HCT116 (cell line): ENCODE measurements at regions not wholly inside any gene's neighbourhood (a gene's known extent, or its start where the extent isn't known, plus 50 kb on each side); places are given as distances from the start of the nearest gene placed in this dataset.

Experiments used
- ATAC-seq: fragments of 200-7000 bp; cut with Tn5 transposase; 2 replicates; pipeline ENCODE4 v1.9.1; 2020; ENCODE audit warnings: mild to moderate bottlenecking, moderate library complexity
- BruUV-seq: library from RNA; stranded (reverse); fragments of 400-500 nt; replicated peaks from 2 replicates; lab custom pipeline; 2021; lab: Mats Ljungman, UMichigan
- CTCF ChIA-PET: fragments of 300-600 bp; sonication (Branson Sonifier 250); formaldehyde crosslinking; loops from one replicate; lab custom pipeline; 2021; ENCODE audit warnings: antibody characterized with exemption; lab: Charles Lee
- POLR2A ChIA-PET: fragments of 300-600, 350-600 bp; sonication (Branson Sonifier 250); formaldehyde crosslinking; loops from one replicate; lab custom pipeline; 2021; ENCODE audit warnings: antibody characterized with exemption; lab: Charles Lee
- RAD21 ChIA-PET, 2 experiments: fragments of 300-600 bp; sonication (Branson Sonifier 250); formaldehyde crosslinking; loops; one replicate each; lab custom pipeline; 2023; ENCODE audit warnings: low total read pairs in 2 of 2; ENCODE audit not compliant: uncharacterized antibody in 2 of 2, unreplicated experiment in 2 of 2, low non-redundant PET in 1 of 2; lab: Charles Lee
- DNase-seq: peaks from one replicate; pipeline ENCODE4 v3.0.0-alpha.2; 2010; ENCODE audit warnings: low read depth, low spot score
- H2AFZ ChIP-seq: fragments of 200-600 bp; shearing (Covaris generic), sonication (generic); 2 replicates; pipeline ENCODE4 v1.6.1; 2017; ENCODE audit warnings: low read depth, mixed run types, mixed read lengths, antibody characterized with exemption, low read length; ENCODE audit not compliant: poor library complexity, severe bottlenecking
- H3K27ac ChIP-seq: 2 replicates; pipeline ENCODE4 v1.5.1; 2012; ENCODE audit warnings: low read depth, low read length
- H3K27me3 ChIP-seq: fragments of 200-600 bp; sonication (generic); 2 replicates; pipeline ENCODE4 v1.6.1; 2016; ENCODE audit warnings: mixed run types, low read length, mixed read lengths; ENCODE audit not compliant: insufficient read depth
- H3K36me3 ChIP-seq, 2 experiments: fragments of 200-500 bp in 1 of 2; fragments of 200-600 bp in 1 of 2; sonication (Bioruptor generic) in 1 of 2; sonication (generic) in 1 of 2; 2 replicates each; pipeline versions ENCODE4 v1.5.1 to v1.6.1; 2014 to 2016; ENCODE audit warnings: low read length in 2 of 2, inconsistent platforms in 1 of 2, mixed read lengths in 1 of 2, mixed run types in 1 of 2; ENCODE audit not compliant: insufficient read depth in 2 of 2, control insufficient read depth in 1 of 2
- H3K4me1 ChIP-seq, 2 experiments: fragments of 200-600 bp in 1 of 2; sonication (generic) in 1 of 2; 2 replicates each; pipeline versions ENCODE4 v1.5.1 to v1.6.1; 2012 to 2017; ENCODE audit warnings: low read length in 2 of 2, inconsistent platforms in 1 of 2, mild to moderate bottlenecking in 1 of 2, mixed read lengths in 1 of 2, mixed run types in 1 of 2, moderate library complexity in 1 of 2; ENCODE audit not compliant: insufficient read depth in 2 of 2, control insufficient read depth in 1 of 2
- H3K4me2 ChIP-seq: fragments of 200-600 bp; sonication (generic); 2 replicates; pipeline ENCODE4 v1.6.1; 2017; ENCODE audit warnings: mixed run types, low read length, mixed read lengths
- H3K4me3 ChIP-seq, 2 experiments: fragments of 200-600 bp in 1 of 2; sonication (generic) in 1 of 2; replicated peaks in 1 of 2; 2 replicates each; pipeline ENCODE4 v1.5.1; 2011 to 2016; ENCODE audit warnings: low read length in 2 of 2, control low read depth in 1 of 2, low read depth in 1 of 2, mild to moderate bottlenecking in 1 of 2, mixed read lengths in 1 of 2, mixed run types in 1 of 2
- H3K79me2 ChIP-seq: fragments of 200-600 bp; sonication (generic); 2 replicates; pipeline ENCODE4 v1.6.1; 2017; ENCODE audit warnings: mild to moderate bottlenecking, mixed run types, low read length, moderate library complexity, mixed read lengths; ENCODE audit not compliant: insufficient read depth
- H3K9ac ChIP-seq: fragments of 200-600 bp; sonication (generic); 2 replicates; pipeline ENCODE4 v1.6.1; 2016; ENCODE audit warnings: low read length, mixed read lengths
- H3K9me2 ChIP-seq: fragments of 200-600 bp; sonication (generic), shearing (Covaris generic); 2 replicates; pipeline ENCODE4 v1.6.1; 2017; ENCODE audit warnings: mixed run types, mild to moderate bottlenecking, moderate library complexity; ENCODE audit not compliant: insufficient read depth
- H3K9me3 ChIP-seq, 2 experiments: fragments of 200-500 bp in 1 of 2; fragments of 200-600 bp in 1 of 2; sonication (Bioruptor generic) in 1 of 2; sonication (generic) in 1 of 2; 2 replicates each; pipeline ENCODE4 v1.6.1; 2014 to 2017; ENCODE audit warnings: low read length in 2 of 2, mixed read lengths in 2 of 2, inconsistent platforms in 1 of 2, low read depth in 1 of 2, mild to moderate bottlenecking in 1 of 2, mixed run types in 1 of 2, moderate library complexity in 1 of 2; ENCODE audit not compliant: control insufficient read depth in 1 of 2, insufficient read depth in 1 of 2
- H4K20me1 ChIP-seq: fragments of 200-600 bp; sonication (generic), shearing (Covaris generic); 2 replicates; pipeline ENCODE4 v1.6.1; 2017; ENCODE audit warnings: mixed run types, mild to moderate bottlenecking, moderate library complexity; ENCODE audit not compliant: insufficient read depth
- CBX3 ChIP-seq: IDR thresholded peaks from 2 replicates; pipeline ENCODE4 v1.6.1; 2012; ENCODE audit warnings: low read depth
- EZH2phosphoT487 ChIP-seq: fragments of 200-600 bp; IDR thresholded peaks from 2 replicates; pipeline ENCODE4 v1.6.1; 2018; ENCODE audit warnings: antibody characterized with exemption, borderline replicate concordance
- JUND ChIP-seq: IDR thresholded peaks from 2 replicates; pipeline ENCODE4 v1.6.1; 2012
- POLR2A ChIP-seq: IDR thresholded peaks from 2 replicates; pipeline ENCODE4 v1.7.0; 2011; ENCODE audit warnings: borderline replicate concordance; ENCODE audit not compliant: insufficient read depth, insufficient read length; ENCODE audit errors: extremely low read depth
- POLR2AphosphoS5 ChIP-seq: IDR thresholded peaks from 2 replicates; pipeline ENCODE4 v1.6.1; 2011; ENCODE audit warnings: mild to moderate bottlenecking, low read depth, low read length, moderate library complexity
- SIN3A ChIP-seq: IDR thresholded peaks from 2 replicates; pipeline ENCODE4 v1.6.1; 2012; ENCODE audit warnings: low read depth
- SRF ChIP-seq: IDR thresholded peaks from 2 replicates; pipeline ENCODE4 v1.6.1; 2012; ENCODE audit warnings: low read depth
- TCF7L2 ChIP-seq: IDR thresholded peaks from 2 replicates; pipeline ENCODE4 v1.7.0; 2011; ENCODE audit warnings: borderline replicate concordance, inconsistent platforms; ENCODE audit not compliant: insufficient read depth, insufficient read length; ENCODE audit errors: extremely low read depth
- ZFX ChIP-seq: fragments of 450-650 bp; IDR thresholded peaks from 2 replicates; pipeline ENCODE4 v1.6.1; 2017
- intact Hi-C: fragments of 100-400 bp; cut with micrococcal nuclease; formaldehyde crosslinking; loops from 2 replicates; pipeline ENCODE4 v1.10.0; 2022
- TF ChIP-seq, protein P1 (sequence below): IDR thresholded peaks from 2 replicates; pipeline ENCODE4 v1.6.1; 2012
- TF ChIP-seq, protein P2 (sequence below): IDR thresholded peaks from 2 replicates; pipeline ENCODE4 v1.6.1; 2012
- TF ChIP-seq, protein P3 (sequence below): IDR thresholded peaks from 2 replicates; pipeline ENCODE4 v1.6.1; 2011; ENCODE audit warnings: mild to moderate bottlenecking, low read length, moderate library complexity; ENCODE audit not compliant: insufficient replicate concordance; ENCODE audit errors: extremely low read depth

DNA sequence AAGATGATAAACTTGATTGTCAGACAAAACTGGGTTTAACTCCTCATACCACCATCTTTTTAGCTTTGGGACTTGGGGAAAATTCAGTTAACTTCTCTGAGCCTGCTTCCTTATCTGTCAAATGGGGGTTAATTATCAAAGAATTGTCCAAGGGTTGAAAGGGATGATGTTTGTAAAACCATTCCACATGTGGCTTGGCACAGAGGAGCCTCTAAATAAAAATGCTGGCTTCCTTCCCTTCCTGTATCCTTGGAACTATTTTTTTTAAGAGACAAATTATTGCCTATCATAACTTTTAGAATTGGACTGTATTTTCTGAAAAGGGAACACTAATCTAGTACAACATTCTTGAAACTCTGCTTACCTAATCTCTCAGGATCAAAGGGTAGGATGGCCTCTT lies 143.4 kb upstream of the USP24 start:
- Histone ChIP-seq H3K27ac (no peak overlapping the region), H2AFZ (no peak overlapping the region), H3K36me3 (no peaks in the 10 kb centered on the region), H3K4me1 (no peaks in the 10 kb centered on the region), H3K4me3 (no peak overlapping the region), H3K9me2 (no peaks in the 10 kb centered on the region), H3K9me3 (no peaks in the 10 kb centered on the region), H4K20me1 (no peaks in the 10 kb centered on the region), H3K9ac (no peak overlapping the region), H3K4me2 (no peak overlapping the region), H3K27me3 (no peaks in the 10 kb centered on the region), H3K79me2 (no peaks in the 10 kb centered on the region)
- ATAC-seq (no peak), DNase-seq (no peak)
- CTCF ChIA-PET: interaction anchor here (0.6 to 1.2 kb wide), 2 partner anchors 15 to 17 kb away, joined by 3 to 5 read pairs; no protein-coding TSS in a partner anchor
- POLR2A ChIA-PET: no interaction called here
- RAD21 ChIA-PET: no interaction called here
- TF ChIP-seq, protein P1, sequence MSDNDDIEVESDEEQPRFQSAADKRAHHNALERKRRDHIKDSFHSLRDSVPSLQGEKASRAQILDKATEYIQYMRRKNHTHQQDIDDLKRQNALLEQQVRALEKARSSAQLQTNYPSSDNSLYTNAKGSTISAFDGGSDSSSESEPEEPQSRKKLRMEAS: no peak
- no peak for TF ChIP-seq POLR2A
- no peak for TF ChIP-seq SIN3A
- no peak for TF ChIP-seq CBX3
- no peak for TF ChIP-seq POLR2AphosphoS5
- TF ChIP-seq, protein P2, sequence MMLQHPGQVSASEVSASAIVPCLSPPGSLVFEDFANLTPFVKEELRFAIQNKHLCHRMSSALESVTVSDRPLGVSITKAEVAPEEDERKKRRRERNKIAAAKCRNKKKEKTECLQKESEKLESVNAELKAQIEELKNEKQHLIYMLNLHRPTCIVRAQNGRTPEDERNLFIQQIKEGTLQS: no peak
- no peak for TF ChIP-seq EZH2phosphoT487
- TF ChIP-seq SRF: no peak
- TF ChIP-seq JUND: no peak
- no peak for TF ChIP-seq TCF7L2
- no peak for TF ChIP-seq ZFX
- TF ChIP-seq, protein P3, sequence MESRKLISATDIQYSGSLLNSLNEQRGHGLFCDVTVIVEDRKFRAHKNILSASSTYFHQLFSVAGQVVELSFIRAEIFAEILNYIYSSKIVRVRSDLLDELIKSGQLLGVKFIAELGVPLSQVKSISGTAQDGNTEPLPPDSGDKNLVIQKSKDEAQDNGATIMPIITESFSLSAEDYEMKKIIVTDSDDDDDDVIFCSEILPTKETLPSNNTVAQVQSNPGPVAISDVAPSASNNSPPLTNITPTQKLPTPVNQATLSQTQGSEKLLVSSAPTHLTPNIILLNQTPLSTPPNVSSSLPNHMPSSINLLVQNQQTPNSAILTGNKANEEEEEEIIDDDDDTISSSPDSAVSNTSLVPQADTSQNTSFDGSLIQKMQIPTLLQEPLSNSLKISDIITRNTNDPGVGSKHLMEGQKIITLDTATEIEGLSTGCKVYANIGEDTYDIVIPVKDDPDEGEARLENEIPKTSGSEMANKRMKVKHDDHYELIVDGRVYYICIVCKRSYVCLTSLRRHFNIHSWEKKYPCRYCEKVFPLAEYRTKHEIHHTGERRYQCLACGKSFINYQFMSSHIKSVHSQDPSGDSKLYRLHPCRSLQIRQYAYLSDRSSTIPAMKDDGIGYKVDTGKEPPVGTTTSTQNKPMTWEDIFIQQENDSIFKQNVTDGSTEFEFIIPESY: no peak
- intact Hi-C loops: no loop called here
- no TSS peak for BruUV-seq
